Right ventricle myocardium inferior (tissue), 1 donor: ENCODE measurements at regions not wholly inside any gene's neighbourhood (a gene's known extent, or its start where the extent isn't known, plus 50 kb on each side); places are given as distances from the start of the nearest gene placed in this dataset.
"Not testable (repeated sequence)": the region's sequence is repeated elsewhere in the genome, so short reads cannot be mapped to it uniquely, and the experiment has no call there.

Experiments
- ATAC-seq: fragments of 200-7000 bp; cut with Tn5 transposase; one replicate; pipeline ENCODE4 v1.9.1; 2020; ENCODE audit warnings: mild to moderate bottlenecking, moderate library complexity
- DNase-seq: peaks from one replicate; pipeline ENCODE4 v3.0.0; 2021; ENCODE audit errors: missing footprints
- intact Hi-C: fragments of 100-400 bp; cut with DNase I; formaldehyde crosslinking; loops from one replicate; pipeline ENCODE4 v1.11.0; 2022
- donor health status: DM: no; HTN: yes; CAD: no; lungs with severe emphysema.

DNA sequence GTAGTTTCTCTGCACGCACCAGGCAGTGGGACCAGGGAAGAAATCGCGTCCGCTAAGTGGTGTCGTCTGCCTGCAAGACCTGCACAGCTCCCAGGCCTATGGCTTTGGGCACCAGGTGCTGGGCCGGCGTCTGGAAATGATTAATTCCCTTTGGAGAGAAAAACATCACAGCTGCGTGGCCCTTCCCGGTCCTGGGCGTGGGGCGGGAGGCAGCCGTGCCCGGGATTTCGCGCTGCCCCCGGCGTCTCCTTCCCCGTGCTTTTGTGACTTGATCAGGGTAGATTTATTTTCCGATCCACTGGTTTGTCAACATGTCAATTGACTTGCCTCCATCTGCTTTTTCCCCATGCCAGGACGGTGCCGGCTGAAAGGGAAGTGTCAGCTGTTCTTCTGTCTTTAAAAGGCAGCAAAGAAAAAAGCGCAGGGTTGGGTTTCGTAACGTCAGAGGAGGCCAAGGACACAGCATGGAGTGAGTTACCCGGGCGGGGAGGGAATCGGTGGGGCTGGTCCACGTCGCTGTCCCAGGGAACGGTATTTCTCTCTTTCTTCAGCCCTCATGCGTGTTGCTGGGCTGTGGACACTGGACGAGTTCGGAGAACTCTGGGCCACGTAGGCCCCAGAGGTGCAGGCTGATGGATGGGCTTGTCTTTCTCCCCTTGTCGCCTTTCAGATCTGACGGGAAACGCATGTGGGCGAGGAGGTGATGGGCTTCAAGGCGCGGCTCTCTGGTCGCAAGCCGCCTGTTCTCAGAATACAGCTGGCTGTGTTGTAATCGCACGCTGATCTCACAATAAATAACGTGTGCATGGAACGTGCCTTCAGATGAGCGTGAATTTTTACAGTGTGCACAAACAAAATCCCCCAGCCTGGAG is 188.1 kb upstream of the ZNF469 start:
- intact Hi-C loops = no loop called here
- ATAC-seq = no peak
- no peak for DNase-seq

DNA sequence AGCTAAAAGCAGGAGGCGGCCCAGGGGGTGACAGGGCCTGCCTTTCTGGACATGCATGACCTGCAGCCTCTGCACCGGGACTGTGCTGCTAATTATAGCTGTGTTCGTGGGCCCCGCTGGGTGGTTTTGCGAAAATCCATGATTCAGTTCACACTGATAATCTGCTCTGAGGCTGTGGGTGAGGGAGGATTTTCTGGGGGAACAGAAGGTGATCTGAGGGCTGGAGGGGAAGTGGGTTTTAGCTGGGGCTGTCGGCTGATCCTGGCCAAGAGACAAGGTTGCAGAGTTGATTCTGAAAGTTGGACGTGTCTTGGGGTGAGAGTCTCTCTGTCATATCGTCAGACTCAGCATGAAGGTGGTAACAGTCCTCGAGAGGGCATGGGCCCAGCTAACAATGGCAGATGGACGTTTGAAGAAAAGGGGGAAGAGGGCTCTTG is 187.5 kb upstream of the ZNF469 start:
- ATAC-seq (no peak), DNase-seq (no peak)
- intact Hi-C loops = no loop called here

DNA sequence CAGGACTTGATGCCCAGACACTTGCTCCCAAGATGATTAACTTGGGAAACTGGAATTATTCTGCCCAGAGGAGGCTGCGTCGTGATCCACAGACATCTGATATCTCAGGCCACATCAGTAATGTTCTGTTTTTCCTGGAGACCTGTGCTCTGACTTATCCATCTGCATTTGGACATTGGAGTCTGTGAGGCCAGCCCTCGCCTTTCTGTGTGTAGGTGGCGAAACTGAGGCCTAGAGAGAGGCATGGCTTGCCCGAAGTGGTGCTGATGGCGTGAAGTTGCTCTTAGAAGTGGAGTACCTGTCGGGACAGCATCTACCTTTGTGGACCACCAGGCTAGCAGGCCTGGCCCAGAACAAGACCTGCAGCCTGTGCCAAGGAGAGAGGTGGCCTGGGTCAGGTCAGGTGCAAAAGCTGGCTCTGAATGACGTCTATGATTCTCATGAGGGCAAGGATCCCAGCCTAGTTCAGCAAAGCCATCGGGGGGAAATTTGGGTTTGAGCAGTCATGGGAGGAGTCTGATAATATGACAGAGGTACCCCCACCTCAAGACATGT is 186.8 kb upstream of the ZNF469 start:
- no peak for DNase-seq
- intact Hi-C loops = no loop called here
- no peak for ATAC-seq

DNA sequence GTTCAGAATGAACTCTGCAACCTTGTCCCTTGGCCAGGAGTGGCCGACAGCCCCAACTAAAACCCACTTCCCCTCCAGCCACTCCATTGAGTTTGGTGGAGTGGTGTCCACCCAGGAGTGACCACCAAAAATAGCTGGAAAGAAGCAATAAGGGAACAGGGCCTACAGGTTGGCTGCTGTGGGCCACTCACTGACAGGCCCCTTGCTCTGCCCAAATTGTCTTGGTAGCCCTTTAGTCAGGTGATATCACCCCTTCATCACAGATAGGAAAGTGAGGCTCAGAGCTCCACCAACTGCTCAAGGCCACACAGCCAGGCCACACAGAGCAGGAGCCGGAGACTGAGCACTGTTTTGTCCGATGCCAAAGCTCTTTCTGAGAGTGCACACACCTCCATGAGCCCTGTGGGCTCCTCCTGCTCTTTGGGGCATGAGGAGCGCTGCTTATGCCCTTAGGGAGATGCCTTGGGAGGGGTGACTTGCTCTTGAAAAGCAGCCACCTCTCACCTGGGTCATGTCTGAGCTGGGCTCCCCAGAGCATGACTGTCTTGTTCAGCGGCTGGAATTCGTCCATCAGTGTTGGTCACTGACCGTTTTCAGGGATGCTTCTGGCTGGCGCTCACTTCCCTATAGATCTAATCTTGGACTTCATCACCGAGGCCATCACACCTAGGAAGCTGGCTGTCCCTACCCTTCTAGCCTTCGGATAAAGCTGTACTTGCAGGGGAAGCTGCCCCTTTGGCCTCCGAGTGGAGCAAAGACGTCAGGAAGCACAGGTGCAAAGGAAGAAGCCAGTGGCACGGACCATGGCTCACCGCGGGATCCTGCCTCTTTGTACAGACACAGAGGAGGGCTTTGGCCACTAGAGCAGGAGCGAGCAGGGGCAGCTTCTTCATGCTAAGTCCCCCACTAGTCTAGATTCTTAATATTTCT is 186.0 kb upstream of the ZNF469 start:
- no peak for DNase-seq
- intact Hi-C loops = no loop called here
- no peak for ATAC-seq

DNA sequence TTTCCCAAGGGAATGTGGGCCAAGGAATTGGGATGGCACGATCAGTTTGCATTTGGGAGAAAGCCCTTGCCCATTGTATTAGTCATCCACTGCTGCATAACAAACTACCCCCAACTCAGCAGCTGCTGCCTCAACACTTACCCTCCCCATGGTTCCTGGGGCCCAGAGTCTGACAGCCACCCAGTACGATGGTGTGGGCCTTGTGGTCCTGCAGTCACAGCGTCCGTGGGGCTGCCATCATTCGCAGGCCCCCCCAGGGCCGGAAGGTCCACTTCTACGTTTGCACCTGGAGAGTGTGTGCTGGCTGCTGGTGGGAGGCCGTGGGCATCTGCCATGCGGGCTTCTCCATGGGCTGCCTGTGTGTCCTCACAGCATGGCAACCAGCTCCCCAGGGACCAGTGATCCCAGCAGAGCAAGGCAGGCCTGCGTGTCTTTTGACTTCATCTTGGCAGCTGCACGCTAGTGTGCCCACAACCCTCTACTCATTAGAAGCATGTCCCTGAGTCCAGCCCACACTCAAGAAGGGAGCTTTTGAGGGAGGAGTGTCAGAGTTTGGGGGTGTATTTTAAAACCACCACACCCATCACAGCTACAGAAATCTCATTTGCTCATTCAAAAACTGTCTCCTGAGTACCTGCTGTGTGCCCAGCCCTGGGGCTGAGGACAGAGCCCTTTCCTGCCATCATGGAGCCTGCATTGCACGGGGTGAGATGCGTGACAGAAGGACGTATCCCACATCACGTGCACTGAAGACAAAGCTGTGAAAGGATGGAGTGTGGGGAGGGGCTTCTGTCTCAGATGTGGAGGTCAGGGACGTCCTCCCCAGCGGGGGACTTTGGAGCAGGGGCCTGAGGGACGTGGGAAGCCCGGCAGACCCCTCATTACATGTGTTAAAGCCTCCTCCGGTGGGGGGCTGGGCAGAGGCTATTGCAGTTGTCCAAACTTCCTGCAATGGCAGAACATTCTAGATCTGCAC is 185.0 kb upstream of the ZNF469 start:
- no peak for DNase-seq
- intact Hi-C loops = no loop called here
- no peak for ATAC-seq

DNA sequence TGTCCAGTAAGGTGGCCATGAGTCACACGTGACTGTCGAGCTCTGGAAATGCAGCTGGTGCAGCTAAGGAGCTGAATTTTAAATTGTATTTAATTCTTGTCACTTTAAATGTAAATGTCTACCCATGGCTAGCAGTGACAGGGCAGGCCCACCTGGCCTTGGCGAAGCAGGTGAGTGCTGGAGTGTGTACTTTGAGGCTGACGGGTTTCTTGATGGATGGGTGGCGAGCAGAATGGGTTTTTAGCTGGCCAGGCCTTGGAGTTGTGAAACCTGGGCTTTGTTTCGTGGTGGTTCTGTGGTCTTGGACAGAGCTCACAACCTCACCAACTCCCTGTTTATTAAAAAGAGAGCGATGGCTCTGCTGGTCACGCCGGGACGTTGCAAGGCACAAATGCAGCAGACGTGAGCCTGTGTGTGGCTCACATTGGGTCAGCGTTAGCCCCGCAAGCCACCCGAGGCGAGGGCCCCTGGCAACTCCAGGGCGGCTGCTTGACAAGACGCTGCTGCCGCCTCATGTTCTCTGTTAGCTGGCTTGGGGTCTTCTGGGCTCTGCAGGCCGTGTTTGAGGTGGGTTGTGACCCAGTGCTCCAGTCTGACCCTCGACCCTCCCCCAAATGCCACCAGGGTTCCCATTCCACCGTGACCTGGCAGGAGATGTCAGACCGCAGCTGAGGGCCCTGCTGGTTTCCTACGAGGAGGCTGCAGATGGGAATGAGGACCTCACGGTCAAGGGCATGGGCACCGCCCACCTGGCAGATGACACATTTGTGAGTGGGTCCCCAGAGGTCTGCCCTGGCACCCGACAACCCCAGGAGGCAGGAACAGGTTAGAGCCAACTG is 184.1 kb upstream of the ZNF469 start:
- ATAC-seq, intact Hi-C loops, DNase-seq: not testable (repeated sequence)

DNA sequence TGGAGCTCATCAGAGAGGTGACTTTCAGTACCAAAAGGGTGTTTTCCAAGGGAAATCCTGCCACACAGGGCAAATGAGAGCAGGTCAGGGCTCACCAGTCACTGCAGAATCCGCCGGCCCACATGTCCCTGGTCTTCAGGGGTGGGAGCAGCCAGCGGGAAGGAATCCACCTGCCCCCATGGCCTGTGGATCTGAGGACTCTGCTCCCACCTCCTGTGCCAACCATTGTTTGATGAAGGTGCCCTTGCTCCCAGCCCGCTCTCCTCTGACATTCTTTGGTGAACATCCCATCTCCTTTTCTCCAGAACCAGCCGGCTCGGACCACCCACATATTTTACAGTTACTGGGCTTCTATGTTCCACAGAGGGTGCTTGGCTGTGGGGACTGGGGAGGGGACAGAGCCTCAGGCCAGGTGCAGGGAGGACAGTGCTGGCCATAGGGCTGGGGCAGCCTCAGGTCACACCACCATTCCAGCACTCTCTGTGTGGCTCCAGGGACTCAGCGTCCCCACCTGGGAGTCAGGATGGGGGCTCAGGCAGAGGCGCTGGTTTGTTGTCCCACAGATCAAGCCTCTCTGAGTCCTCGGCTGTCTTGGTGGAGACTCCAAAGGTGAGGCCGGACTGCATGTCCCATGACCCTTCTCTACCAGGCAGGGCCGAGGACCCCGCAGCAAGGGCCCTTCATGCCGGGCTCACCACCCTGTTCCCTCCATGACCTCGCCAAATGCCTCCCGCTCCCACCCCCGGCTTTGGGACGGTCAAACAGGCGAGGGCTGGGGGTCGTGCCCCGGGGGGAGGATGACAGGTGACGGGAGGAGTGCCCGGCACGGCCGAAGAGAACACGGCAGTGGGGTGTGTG is 183.2 kb upstream of the ZNF469 start:
- DNase-seq, ATAC-seq, intact Hi-C loops: not testable (repeated sequence)

DNA sequence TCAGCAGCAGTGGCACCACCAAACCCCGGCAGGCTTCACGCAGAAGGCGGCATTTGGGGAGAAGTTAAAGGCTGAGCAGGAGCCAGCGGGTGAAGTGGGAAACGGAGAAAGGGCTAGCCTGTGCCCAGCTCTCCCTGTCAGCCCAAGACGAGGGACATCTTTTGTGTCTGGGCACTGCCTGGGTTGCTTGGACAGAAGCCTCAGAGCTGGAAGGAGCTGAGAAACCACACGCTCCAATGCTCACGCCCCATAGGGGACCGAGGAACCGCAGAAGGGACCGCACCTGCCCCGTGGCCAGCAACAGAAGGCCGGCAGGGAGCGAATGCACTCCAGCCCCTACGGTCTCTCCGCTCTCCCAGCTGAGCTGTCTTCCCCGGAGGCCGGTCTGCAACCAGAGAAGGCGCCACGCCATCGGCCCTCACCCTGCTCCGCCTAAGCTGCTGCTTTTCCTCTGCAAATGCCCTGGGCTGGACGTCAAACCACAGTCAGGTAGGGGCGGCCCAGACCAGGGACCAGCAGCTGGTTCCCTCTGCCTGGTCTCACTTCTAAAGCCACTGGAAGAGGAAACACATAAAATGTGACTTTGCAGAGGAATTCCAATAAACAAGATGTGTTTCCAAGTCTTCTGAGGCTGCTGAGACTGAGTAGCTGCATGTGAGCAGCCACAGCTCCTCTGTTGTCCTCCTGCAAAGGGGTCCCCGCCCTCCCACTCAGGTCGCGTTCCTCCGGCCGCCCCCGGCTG is 182.4 kb upstream of the ZNF469 start:
- DNase-seq, ATAC-seq, intact Hi-C loops: not testable (repeated sequence)

DNA sequence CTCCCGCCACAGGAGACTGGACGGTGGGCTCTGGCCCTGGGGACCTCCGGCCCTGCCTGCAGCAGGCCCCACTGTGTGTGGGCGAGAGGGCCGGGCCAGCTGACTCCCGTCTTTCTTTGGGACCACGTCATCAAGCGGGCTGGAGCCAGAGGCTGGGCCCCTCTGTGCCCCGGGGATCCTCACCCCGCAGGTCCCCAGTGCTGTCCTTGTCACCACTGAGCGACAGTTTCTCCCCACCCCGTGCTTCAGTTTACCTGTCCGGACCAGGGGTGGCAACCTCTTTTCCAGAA is 181.9 kb upstream of the ZNF469 start:
- intact Hi-C loops = no loop called here
- DNase-seq (no peak), ATAC-seq (no peak)

DNA sequence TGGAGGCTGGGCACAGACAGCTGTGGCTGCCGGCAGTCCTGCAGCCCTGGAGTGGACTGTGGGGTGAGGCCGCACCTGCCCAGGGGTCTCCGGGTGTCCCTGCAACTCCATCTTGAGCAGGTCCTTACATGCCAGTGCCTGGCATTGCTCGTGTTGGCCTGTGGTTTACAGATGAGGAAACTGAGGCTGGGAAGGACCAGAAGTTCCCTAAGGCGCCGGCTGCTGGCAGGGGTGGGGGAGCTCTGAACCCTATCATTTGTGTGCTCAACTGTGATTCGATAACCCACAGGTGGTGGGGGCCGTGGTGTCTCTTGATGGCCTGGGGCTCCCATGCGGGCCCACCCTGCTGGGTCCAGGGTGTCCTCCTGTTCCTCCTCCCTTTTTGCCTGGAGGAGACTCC is 181.1 kb upstream of the ZNF469 start:
- DNase-seq, intact Hi-C loops, ATAC-seq: not testable (repeated sequence)

DNA sequence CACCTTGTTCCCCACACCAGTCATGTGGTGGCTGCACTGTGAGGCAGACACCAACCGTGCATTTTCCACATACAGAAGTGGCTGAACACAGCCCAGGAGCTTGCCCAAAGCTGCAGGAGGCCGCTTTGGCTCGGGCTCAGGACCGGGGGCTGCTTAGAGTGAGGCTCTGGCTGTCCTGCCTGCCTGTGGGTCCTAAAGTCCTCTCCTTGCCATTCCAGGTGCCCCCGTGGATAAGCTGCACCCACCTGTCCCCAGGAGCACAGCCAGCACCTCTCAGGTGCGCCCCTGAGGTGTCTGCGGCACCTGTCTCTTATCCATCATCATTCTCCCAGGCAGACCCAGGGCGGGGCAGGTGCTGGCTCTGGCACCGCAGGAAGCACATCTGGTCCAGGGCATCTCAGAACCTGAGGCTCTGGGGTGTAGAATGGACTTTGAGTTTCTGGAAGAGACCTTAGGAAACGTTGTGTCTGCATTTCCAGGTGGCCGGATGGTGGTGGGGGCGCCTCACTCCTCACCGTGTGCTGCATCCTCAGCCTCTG is 180.5 kb upstream of the ZNF469 start:
- DNase-seq = no peak
- no peak for ATAC-seq
- intact Hi-C loops = no loop called here

DNA sequence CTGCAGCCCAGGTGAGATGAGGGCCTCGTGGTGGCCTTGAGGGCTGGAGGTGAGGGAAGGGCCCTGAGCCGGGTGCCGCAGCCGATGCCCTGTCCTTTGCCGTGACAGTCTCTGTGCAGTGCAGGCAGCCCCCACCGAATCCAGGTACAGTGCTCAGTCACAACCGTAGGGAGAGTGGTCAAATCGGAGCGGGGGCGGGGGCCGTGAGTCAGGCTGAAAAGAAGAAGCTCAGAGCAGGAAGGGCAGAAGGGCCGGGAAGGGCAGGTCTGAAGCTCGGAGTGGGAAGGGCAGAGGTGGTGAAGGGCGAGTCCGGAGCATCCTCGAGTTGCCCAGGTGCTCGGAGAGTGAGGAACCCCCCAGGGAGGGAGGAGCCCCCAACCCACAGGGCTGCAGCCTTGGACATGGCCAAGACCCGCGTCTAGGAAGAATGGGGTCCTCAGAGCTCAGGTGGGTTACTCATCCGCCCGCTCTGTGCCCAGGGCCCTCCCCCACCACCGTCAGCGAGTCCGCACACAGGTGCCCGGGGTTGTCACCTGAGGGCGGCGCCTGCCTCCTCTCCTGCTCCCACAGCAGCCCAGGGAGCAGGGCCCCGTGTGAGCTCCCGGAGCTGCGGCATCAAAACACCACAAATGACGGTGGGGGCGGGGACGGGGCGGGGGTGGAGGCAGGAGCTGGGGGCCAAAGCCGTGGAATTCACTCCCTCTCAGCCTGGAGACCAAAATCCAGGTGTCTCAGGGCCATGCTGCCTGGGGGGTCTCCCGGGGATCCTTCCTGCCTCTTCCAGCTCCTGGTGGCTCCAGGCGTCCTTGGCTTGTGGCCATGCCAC is 179.7 kb upstream of the ZNF469 start:
- ATAC-seq, intact Hi-C loops, DNase-seq: not testable (repeated sequence)

DNA sequence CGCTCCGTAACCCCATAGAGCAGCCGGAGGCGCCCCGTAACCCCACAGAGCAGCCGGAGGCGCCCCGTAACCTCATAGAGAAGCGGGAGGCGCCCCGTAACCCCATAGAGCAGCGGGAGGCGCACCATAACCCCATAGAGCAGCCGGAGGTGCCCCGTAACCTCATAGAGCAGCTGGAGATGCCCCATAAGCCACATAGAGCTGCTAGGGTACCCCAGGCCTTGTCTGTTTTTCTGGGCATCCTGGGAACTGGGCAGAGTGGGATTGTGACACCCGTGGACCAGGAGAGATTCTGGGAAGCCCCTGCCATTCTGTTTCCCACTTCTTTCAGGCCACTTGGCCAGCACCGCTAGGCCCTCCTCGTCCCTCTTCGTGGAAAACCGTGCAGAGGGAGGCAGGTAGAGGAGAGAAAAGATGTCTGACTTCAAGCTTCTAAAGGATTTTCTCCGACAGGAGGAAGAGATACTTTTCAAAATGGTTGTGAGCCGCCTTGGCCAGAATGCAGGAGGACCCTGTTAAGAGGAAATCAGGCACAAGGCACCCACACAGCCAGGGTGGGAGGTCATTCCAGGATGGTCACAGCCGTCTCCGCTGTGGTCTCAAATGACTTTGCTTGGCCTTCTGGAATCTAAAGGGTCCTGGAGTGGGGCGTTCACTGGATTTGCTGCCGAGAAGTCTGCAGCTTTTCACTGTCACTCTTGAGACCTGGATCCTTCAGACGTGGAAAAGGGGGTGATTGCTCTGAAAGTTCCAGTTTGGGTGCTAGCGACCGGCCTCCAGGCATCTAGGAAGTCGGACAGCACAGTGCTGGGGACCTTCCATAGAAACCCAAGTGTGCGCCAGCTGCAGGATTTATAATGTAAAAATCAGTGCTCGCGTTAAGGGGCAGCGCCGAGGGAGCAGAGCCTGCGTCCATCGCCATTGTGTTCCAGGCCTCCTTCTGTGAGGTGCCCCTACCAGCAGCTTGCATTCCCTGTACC is 178.3 kb upstream of the ZNF469 start:
- ATAC-seq, intact Hi-C loops, DNase-seq: not testable (repeated sequence)

DNA sequence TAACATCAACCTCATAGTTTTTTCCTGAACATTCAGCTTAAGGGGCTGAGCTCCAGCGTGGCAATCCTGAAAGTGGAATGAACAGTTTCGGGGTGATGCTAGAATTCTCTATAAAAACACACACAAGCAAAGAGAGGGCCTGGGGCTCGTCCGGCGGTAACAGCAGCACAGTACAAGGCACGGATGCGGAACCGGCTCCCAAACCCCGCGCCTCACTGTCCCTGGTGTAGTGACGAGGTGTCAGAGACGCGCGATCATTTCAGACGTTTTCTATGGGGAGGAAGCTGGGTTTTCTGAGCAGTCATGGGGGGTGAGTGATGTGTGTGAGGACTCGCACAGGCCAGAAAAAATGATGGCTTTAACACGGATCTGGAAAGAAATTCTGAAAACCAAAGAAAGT is 177.3 kb upstream of the ZNF469 start:
- ATAC-seq, DNase-seq, intact Hi-C loops: not testable (repeated sequence)
